GM23338 (cell line): ENCODE measurements at regions not wholly inside any gene's neighbourhood (a gene's known extent, or its start where the extent isn't known, plus 50 kb on each side); places are given as distances from the start of the nearest gene placed in this dataset.

Experiments used
- ATAC-seq: fragments of 200-7000 bp; cut with Tn5 transposase; 3 replicates; pipeline ENCODE4 v1.9.1; 2020
- DNase-seq: peaks from one replicate; pipeline ENCODE4 v3.0.0-alpha.2; 2015; ENCODE audit warnings: low spot score
- H2AFZ ChIP-seq: fragments of 200-600 bp; sonication (generic); 2 replicates; pipeline ENCODE4 v1.8.0; 2016; ENCODE audit warnings: antibody characterized with exemption, mild to moderate bottlenecking, moderate library complexity
- H3F3A ChIP-seq: fragments of 200-600 bp; sonication (generic); replicated peaks from 2 replicates; pipeline ENCODE4 v1.8.0; 2017; ENCODE audit warnings: antibody characterized with exemption, mixed run types, low read depth
- H3K27ac ChIP-seq: fragments of 200-600 bp; sonication (generic); 2 replicates; pipeline ENCODE4 v1.6.1; 2016; ENCODE audit warnings: low read depth
- H3K27me3 ChIP-seq: fragments of 200-600 bp; sonication (generic); 2 replicates; pipeline ENCODE4 v1.8.0; 2016; ENCODE audit warnings: mild to moderate bottlenecking, mixed run types, moderate library complexity; ENCODE audit not compliant: insufficient read depth
- H3K36me3 ChIP-seq: fragments of 200-600 bp; sonication (generic); 2 replicates; pipeline ENCODE4 v1.8.0; 2016; ENCODE audit warnings: mild to moderate bottlenecking; ENCODE audit not compliant: insufficient read depth
- H3K4me1 ChIP-seq: fragments of 200-600 bp; sonication (generic); 2 replicates; pipeline ENCODE4 v1.8.0; 2016; ENCODE audit warnings: mild to moderate bottlenecking, moderate library complexity; ENCODE audit not compliant: insufficient read depth
- H3K4me2 ChIP-seq: fragments of 200-600 bp; sonication (generic); 2 replicates; pipeline ENCODE4 v1.7.1; 2017; ENCODE audit warnings: mixed run types
- H3K4me3 ChIP-seq: fragments of 200-600 bp; sonication (generic); 2 replicates; pipeline ENCODE4 v1.6.1; 2016; ENCODE audit warnings: mixed run types
- H3K79me2 ChIP-seq: fragments of 200-600 bp; sonication (generic); replicated peaks from 2 replicates; pipeline ENCODE4 v1.8.0; 2017; ENCODE audit warnings: mild to moderate bottlenecking; ENCODE audit not compliant: insufficient read depth
- H3K9me2 ChIP-seq: fragments of 200-600 bp; sonication (generic); 2 replicates; pipeline ENCODE4 v1.8.0; 2017; ENCODE audit not compliant: insufficient read depth
- H4K20me1 ChIP-seq: fragments of 200-600 bp; sonication (generic); replicated peaks from 2 replicates; pipeline ENCODE4 v1.8.0; 2017; ENCODE audit warnings: mild to moderate bottlenecking; ENCODE audit not compliant: insufficient read depth
- H3K27ac Mint-ChIP-seq: 2 replicates; pipeline ENCODE4 v1.8.0; 2020; ENCODE audit warnings: inconsistent platforms, mild to moderate bottlenecking, moderate library complexity, mixed read lengths
- H3K27me3 Mint-ChIP-seq: 3 replicates; pipeline ENCODE4 v1.8.0; 2022; ENCODE audit warnings: low read depth, mild to moderate bottlenecking, moderate library complexity, mixed read lengths, inconsistent platforms; ENCODE audit not compliant: insufficient read depth, poor library complexity
- H3K36me3 Mint-ChIP-seq: 3 replicates; pipeline ENCODE4 v1.8.0; 2021; ENCODE audit warnings: low read depth, mild to moderate bottlenecking, inconsistent platforms, moderate library complexity, mixed read lengths
- H3K4me1 Mint-ChIP-seq: 3 replicates; pipeline ENCODE4 v1.8.0; 2020; ENCODE audit warnings: mild to moderate bottlenecking, inconsistent platforms, mixed read lengths
- H3K4me3 Mint-ChIP-seq: 3 replicates; pipeline ENCODE4 v1.8.0; 2021; ENCODE audit warnings: moderate library complexity, mild to moderate bottlenecking, inconsistent platforms, mixed read lengths
- H3K9me3 Mint-ChIP-seq: 3 replicates; pipeline ENCODE4 v1.8.0; 2020; ENCODE audit warnings: moderate library complexity, mild to moderate bottlenecking, inconsistent platforms, mixed read lengths
- CREB1 ChIP-seq: fragments of 250-450 bp; sonication (Bioruptor Pico); IDR thresholded peaks from 2 replicates; pipeline ENCODE4 v1.5.0; 2020; ENCODE audit warnings: low read depth, mild to moderate bottlenecking, moderate library complexity
- CTCF ChIP-seq, 2 experiments: fragments of 200-600 bp in 1 of 2; sonication (generic) in 1 of 2; conservative IDR thresholded peaks; 2 replicates each; pipeline versions ENCODE4 v1.5.1 to v1.6.1; 2016 to 2017; ENCODE audit warnings: antibody characterized with exemption in 2 of 2, low read depth in 2 of 2, mild to moderate bottlenecking in 2 of 2, moderate library complexity in 1 of 2
- ETS1 ChIP-seq: IDR thresholded peaks from 2 replicates; pipeline ENCODE4 v1.6.1; 2016; ENCODE audit warnings: antibody characterized with exemption
- EZH2 ChIP-seq: fragments of 200-600 bp; sonication (generic); IDR thresholded peaks from one replicate; pipeline ENCODE4 v1.8.0; 2017; ENCODE audit warnings: antibody characterized with exemption, mild to moderate bottlenecking, low read depth; ENCODE audit not compliant: unreplicated experiment
- NANOG ChIP-seq: IDR thresholded peaks from 2 replicates; pipeline ENCODE4 v1.6.1; 2016; ENCODE audit warnings: antibody characterized with exemption, borderline replicate concordance
- POLR2AphosphoS5 ChIP-seq: IDR thresholded peaks from 2 replicates; pipeline ENCODE4 v1.6.1; 2016; ENCODE audit warnings: antibody characterized with exemption, low read depth
- ZNF462 ChIP-seq: fragments of 250-450 bp; sonication (Bioruptor Pico); IDR thresholded peaks from 2 replicates; pipeline ENCODE4 v1.5.0; 2020; ENCODE audit warnings: mild to moderate bottlenecking, moderate library complexity

GRCh38 chr7:136143271-136143670, 166.1 kb upstream of the MTPN start (continued):
- TF ChIP-seq ZNF462 (CRISPR knock-in tag) (no peak), CREB1 (no peak)

DNA sequence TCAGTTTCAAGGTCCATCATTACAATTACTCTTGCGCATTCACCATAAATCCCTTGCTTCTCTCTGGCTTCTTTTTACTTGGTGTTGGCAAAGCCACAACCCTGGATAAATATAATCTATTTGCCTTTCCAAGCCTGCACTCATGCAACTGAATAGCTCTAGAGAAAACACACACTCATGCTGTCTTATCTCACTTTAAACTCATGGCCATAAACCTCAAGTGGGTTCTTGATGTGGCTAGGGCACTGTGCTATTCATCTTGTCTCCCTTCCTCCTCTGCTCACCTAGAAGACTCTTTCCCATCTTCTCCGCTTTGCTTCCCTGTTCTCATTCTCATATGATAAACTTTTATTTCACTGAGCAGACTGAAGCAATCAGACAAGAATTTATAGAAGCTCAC, 165.4 kb upstream of the MTPN start:
- H3K27me3 Mint-ChIP-seq = no peaks in the 10 kb centered on the region
- no peaks in the 10 kb centered on the region for H3K79me2 ChIP-seq
- H3K9me3 Mint-ChIP-seq = no peaks in the 10 kb centered on the region
- no peak overlapping the region for H3K4me3 Mint-ChIP-seq
- H3K27ac Mint-ChIP-seq = no peak overlapping the region
- H3F3A ChIP-seq = no peaks in the 10 kb centered on the region
- H3K36me3 Mint-ChIP-seq = no peaks in the 10 kb centered on the region
- no peak overlapping the region for H3K4me2 ChIP-seq
- no peaks in the 10 kb centered on the region for H3K4me1 Mint-ChIP-seq
- DNase-seq = no peak
- H3K9me2 ChIP-seq = no peaks in the 10 kb centered on the region
- H3K4me3 ChIP-seq = no peak overlapping the region
- ATAC-seq = no peak
- H2AFZ ChIP-seq = no peak overlapping the region
- H3K27ac ChIP-seq = no peak overlapping the region
- H4K20me1 ChIP-seq = no peaks in the 10 kb centered on the region
- no peaks in the 10 kb centered on the region for H3K27me3 ChIP-seq
- no peaks in the 10 kb centered on the region for H3K4me1 ChIP-seq
- no peaks in the 10 kb centered on the region for H3K36me3 ChIP-seq
- TF ChIP-seq ZNF462 (CRISPR knock-in tag) (no peak), EZH2 (no peak), CTCF (conservative IDR thresholded peaks at IDR 0.05; ENCODE audit: low read depth in 2 of 2) (no peak), CREB1 (no peak), NANOG (no peak), POLR2AphosphoS5 (no peak), ETS1 (no peak)
